ENCODE measurements at regions not wholly inside any gene's neighbourhood (a gene's known extent, or its start where the extent isn't known, plus 50 kb on each side); places are given as distances from the start of the nearest gene placed in this dataset.

GRCh38 chr9:115437418-115437817, 319.5 kb upstream of the TNC start:
- no peak for TF ChIP-seq CEBPB (IDR thresholded peaks at IDR 0.05)
- no peak for TF ChIP-seq CREB1 (IDR thresholded peaks at IDR 0.05; ENCODE audit: low read depth)
- TF ChIP-seq EP300 (IDR thresholded peaks at IDR 0.05; ENCODE audit: borderline replicate concordance): no peak
- no peak for TF ChIP-seq MAX (IDR thresholded peaks at IDR 0.05)

DNA sequence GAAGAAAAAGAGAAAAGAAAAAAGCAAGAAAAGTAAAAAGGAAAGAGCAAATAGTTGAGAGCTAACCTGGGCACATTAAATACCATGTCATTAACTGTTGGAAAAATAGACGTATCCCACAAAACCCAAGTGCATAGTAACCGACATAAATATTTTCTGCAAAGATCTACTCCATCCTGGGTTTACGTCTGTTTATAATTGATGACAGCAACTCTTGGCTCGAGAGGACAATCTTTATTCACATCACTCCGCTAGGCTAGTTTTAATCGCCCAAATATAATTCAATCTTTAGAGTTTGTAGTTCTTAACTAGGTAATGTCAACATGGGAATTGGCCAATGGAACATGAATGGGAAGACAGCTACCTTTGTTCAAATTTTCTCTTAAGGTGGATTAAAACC, 321.7 kb upstream of the TNC start:
- no peak for TF ChIP-seq TCF12 (IDR thresholded peaks at IDR 0.05; ENCODE audit: low read depth)
- TF ChIP-seq TAF1 (IDR thresholded peaks at IDR 0.05; ENCODE audit: low read depth): no peak
- no peak for TF ChIP-seq MAX (IDR thresholded peaks at IDR 0.05)
- TF ChIP-seq YY1 (IDR thresholded peaks at IDR 0.05; ENCODE audit: low read depth): no peak
- no peak for TF ChIP-seq NFIC (IDR thresholded peaks at IDR 0.05)
- TF ChIP-seq CEBPB (IDR thresholded peaks at IDR 0.05): no peak
- TF ChIP-seq EP300 (IDR thresholded peaks at IDR 0.05; ENCODE audit: borderline replicate concordance): no peak
- TF ChIP-seq CREB1 (IDR thresholded peaks at IDR 0.05; ENCODE audit: low read depth): no peak
- no peak for TF ChIP-seq EGR1 (IDR thresholded peaks at IDR 0.05)

- TF ChIP-seq MAX (IDR thresholded peaks at IDR 0.05): no peak
- no peak for TF ChIP-seq CREB1 (IDR thresholded peaks at IDR 0.05; ENCODE audit: low read depth)
- TF ChIP-seq CEBPB (IDR thresholded peaks at IDR 0.05): no peak
- no peak for TF ChIP-seq NFIC (IDR thresholded peaks at IDR 0.05)
- no peak for TF ChIP-seq RAD21 (IDR thresholded peaks at IDR 0.05; ENCODE audit: low read depth)
- no peak for TF ChIP-seq USF1 (IDR thresholded peaks at IDR 0.05)
- TF ChIP-seq FOXM1 (IDR thresholded peaks at IDR 0.05; ENCODE audit: borderline replicate concordance, low read depth): no peak
- TF ChIP-seq, protein P1, sequence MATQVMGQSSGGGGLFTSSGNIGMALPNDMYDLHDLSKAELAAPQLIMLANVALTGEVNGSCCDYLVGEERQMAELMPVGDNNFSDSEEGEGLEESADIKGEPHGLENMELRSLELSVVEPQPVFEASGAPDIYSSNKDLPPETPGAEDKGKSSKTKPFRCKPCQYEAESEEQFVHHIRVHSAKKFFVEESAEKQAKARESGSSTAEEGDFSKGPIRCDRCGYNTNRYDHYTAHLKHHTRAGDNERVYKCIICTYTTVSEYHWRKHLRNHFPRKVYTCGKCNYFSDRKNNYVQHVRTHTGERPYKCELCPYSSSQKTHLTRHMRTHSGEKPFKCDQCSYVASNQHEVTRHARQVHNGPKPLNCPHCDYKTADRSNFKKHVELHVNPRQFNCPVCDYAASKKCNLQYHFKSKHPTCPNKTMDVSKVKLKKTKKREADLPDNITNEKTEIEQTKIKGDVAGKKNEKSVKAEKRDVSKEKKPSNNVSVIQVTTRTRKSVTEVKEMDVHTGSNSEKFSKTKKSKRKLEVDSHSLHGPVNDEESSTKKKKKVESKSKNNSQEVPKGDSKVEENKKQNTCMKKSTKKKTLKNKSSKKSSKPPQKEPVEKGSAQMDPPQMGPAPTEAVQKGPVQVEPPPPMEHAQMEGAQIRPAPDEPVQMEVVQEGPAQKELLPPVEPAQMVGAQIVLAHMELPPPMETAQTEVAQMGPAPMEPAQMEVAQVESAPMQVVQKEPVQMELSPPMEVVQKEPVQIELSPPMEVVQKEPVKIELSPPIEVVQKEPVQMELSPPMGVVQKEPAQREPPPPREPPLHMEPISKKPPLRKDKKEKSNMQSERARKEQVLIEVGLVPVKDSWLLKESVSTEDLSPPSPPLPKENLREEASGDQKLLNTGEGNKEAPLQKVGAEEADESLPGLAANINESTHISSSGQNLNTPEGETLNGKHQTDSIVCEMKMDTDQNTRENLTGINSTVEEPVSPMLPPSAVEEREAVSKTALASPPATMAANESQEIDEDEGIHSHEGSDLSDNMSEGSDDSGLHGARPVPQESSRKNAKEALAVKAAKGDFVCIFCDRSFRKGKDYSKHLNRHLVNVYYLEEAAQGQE (IDR thresholded peaks at IDR 0.05; ENCODE audit: low read depth): no peak
- TF ChIP-seq TAF1 (IDR thresholded peaks at IDR 0.05; ENCODE audit: low read depth): no peak
- TF ChIP-seq EP300 (IDR thresholded peaks at IDR 0.05; ENCODE audit: borderline replicate concordance): no peak
- TF ChIP-seq TEAD4 (IDR thresholded peaks at IDR 0.05): no peak
- TF ChIP-seq EGR1 (IDR thresholded peaks at IDR 0.05): no peak
- TF ChIP-seq ZBTB7A (IDR thresholded peaks at IDR 0.05; ENCODE audit: low read depth): no peak
- TF ChIP-seq TCF12 (IDR thresholded peaks at IDR 0.05; ENCODE audit: low read depth): no peak
Observed at GRCh38 chr9:115442054-115442453, 324.1 kb upstream of the TNC start.

GRCh38 chr9:115443890-115444289, 325.9 kb upstream of the TNC start:
- TF ChIP-seq, protein P1 (IDR thresholded peaks at IDR 0.05; ENCODE audit: low read depth): no peak
- TF ChIP-seq RAD21 (IDR thresholded peaks at IDR 0.05; ENCODE audit: low read depth) (no peak), YY1 (IDR thresholded peaks at IDR 0.05; ENCODE audit: low read depth) (no peak), FOXM1 (IDR thresholded peaks at IDR 0.05; ENCODE audit: borderline replicate concordance, low read depth) (no peak), TCF12 (IDR thresholded peaks at IDR 0.05; ENCODE audit: low read depth) (no peak), ZBTB7A (IDR thresholded peaks at IDR 0.05; ENCODE audit: low read depth) (no peak), MAX (IDR thresholded peaks at IDR 0.05) (no peak), CEBPB (IDR thresholded peaks at IDR 0.05) (no peak)

DNA sequence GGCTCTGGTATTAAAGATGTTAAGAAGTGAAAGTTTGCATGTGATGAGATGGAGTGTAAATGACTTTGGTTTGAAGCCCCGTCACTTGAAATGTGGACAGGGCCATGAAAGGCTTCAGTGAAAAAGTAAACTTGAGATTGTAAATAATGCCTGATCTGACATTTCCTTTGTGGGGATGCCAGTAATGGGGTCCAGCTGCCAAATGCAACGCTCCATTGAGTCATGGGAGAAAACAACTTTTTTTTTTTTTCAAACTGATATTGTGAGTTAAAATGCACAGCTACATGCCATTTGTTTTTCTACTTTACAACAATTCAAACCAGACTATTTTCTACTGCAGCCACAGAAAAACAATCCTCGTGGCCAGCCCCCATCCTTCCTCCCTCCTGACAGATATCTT, 327.0 kb upstream of the TNC start:
- no peak for TF ChIP-seq CREB1 (IDR thresholded peaks at IDR 0.05; ENCODE audit: low read depth)
- TF ChIP-seq RAD21 (IDR thresholded peaks at IDR 0.05; ENCODE audit: low read depth): no peak

- no peak for TF ChIP-seq EGR1 (IDR thresholded peaks at IDR 0.05)
- TF ChIP-seq FOXM1 (IDR thresholded peaks at IDR 0.05; ENCODE audit: borderline replicate concordance, low read depth): no peak
- TF ChIP-seq, protein P1 (IDR thresholded peaks at IDR 0.05; ENCODE audit: low read depth): no peak
Observed at GRCh38 chr9:115445655-115446054, 327.7 kb upstream of the TNC start.
